ENCODE measurements at regions not wholly inside any gene's neighbourhood (a gene's known extent, or its start where the extent isn't known, plus 50 kb on each side); places are given as distances from the start of the nearest gene placed in this dataset.
"Not testable (repeated sequence)": the region's sequence is repeated elsewhere in the genome, so short reads cannot be mapped to it uniquely, and the experiment has no call there.

DNA sequence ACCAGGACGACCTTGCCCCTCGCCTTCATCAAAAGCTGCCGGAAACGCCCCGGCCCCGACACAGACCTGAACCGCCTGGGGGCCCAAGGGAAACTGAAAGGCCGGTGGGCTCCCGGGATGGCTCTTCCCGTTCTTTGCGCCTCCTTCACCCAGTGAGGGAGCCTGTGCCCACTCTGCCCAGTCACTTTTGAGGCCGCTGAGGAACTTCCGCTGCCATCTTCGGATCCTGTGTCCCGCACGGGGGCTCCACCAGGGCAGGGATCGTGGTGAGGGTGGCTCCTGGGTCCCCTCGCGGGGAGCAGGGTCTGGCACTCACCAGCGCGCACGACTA lies 104.0 kb downstream of the PPIAL4G start:
- TF ChIP-seq, protein P1, sequence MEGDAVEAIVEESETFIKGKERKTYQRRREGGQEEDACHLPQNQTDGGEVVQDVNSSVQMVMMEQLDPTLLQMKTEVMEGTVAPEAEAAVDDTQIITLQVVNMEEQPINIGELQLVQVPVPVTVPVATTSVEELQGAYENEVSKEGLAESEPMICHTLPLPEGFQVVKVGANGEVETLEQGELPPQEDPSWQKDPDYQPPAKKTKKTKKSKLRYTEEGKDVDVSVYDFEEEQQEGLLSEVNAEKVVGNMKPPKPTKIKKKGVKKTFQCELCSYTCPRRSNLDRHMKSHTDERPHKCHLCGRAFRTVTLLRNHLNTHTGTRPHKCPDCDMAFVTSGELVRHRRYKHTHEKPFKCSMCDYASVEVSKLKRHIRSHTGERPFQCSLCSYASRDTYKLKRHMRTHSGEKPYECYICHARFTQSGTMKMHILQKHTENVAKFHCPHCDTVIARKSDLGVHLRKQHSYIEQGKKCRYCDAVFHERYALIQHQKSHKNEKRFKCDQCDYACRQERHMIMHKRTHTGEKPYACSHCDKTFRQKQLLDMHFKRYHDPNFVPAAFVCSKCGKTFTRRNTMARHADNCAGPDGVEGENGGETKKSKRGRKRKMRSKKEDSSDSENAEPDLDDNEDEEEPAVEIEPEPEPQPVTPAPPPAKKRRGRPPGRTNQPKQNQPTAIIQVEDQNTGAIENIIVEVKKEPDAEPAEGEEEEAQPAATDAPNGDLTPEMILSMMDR (IDR thresholded peaks at IDR 0.05 in 4 of 5, conservative IDR thresholded peaks at IDR 0.05 in 1 of 5), result no peak
- no peak for TF ChIP-seq POLR2A (IDR thresholded peaks at IDR 0.05)
- Histone ChIP-seq H3K4me1 (no peaks in the 10 kb centered on the region), H3K9me3 (no peaks in the 10 kb centered on the region), H3K36me3 (no peaks in the 10 kb centered on the region), H3K4me3 (no peak overlapping the region), H3K27me3 (peaks cover 0 to 5% (median 0%) of the 10 kb centered on the region in 3 donors), H3K27ac (no peak overlapping the region)
- intact Hi-C loops (cut with DNase I; ENCODE audit: low total_unique reads), result no loop called here
- in situ Hi-C loops (cut with MboI; ENCODE audit: low sequenced_read_pairs in 4 of 4), result no loop called here
- DNase-seq (no peak), ATAC-seq (no peak)

DNA sequence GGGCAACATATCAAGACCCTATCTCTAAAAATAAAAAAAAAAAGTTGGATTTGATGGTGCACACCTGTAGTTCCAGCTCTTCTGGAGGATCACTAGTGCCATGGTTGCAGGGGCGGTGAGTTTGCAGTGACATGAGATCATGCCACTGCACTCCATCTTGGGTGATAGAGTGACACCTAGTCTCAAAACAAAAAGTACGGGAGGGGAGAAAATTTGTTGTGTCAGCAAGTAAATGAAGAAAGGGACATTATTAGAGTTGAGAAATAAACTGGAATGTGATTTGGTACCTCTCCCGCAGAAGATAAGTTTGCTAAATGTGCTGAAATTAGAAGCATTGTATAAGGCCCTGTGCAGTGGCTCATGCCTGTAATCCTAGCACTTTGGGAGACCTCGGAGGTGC lies 105.1 kb downstream of the PPIAL4G start:
- in situ Hi-C loops (cut with MboI; ENCODE audit: low sequenced_read_pairs in 4 of 4); H3K4me3 ChIP-seq; H3K4me1 ChIP-seq; DNase-seq; H3K27me3 ChIP-seq; ATAC-seq; intact Hi-C loops (cut with DNase I; ENCODE audit: low total_unique reads); H3K27ac ChIP-seq; H3K36me3 ChIP-seq; H3K9me3 ChIP-seq: not testable (repeated sequence)

DNA sequence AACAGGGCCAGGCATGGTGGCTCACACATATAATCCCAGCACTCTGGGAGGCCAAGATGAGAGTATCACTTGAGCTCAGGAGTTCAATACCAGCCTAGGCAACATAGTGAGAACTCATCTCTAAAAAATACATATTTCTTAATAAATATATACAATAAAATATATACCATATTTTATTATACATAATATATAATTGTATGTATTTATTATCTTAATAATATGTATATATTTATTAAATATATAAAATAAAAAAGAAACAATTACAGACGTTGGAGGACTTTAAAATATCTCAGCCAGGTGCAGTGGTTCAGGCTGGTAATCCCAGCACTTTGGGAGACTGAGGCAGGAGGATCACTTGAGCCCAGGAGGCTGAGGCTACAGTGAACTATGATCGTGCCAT lies 106.1 kb downstream of the PPIAL4G start:
- H3K27ac ChIP-seq; H3K27me3 ChIP-seq; ATAC-seq; intact Hi-C loops (cut with DNase I; ENCODE audit: low total_unique reads); H3K4me3 ChIP-seq; H3K36me3 ChIP-seq; H3K9me3 ChIP-seq; in situ Hi-C loops (cut with MboI; ENCODE audit: low sequenced_read_pairs in 4 of 4); H3K4me1 ChIP-seq; DNase-seq: not testable (repeated sequence)

DNA sequence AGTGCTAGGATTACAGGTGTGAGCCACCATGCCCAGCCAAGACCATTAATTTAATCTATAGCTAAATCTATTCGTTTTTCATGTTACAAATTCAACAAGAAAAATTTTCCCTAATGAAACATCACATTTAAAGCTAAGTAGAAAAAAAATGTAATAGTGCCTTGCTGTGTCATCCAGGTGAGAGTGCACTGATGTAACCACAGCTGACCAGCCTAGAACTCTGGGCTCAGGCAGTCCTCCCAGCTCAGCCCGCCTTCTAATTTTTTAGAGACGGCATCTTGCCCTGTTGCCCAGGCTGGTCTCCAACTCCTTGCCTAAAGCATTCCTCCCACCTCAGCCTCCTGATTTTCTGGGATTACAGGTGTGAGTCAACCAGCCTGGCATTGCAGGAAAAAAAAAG lies 109.0 kb downstream of the PPIAL4G start:
- no peak for DNase-seq
- H3K36me3 ChIP-seq, result no peaks in the 10 kb centered on the region
- in situ Hi-C loops (cut with MboI; ENCODE audit: low sequenced_read_pairs in 4 of 4), result no loop called here
- intact Hi-C loops (cut with DNase I; ENCODE audit: low total_unique reads), result no loop called here
- H3K27me3 ChIP-seq, result no peaks in the 10 kb centered on the region
- H3K4me1 ChIP-seq, result no peaks in the 10 kb centered on the region
- ATAC-seq, result no peak
- TF ChIP-seq POLR2A (IDR thresholded peaks at IDR 0.05), result no peak
- TF ChIP-seq, protein P1 (IDR thresholded peaks at IDR 0.05 in 4 of 5, conservative IDR thresholded peaks at IDR 0.05 in 1 of 5), result no peak
- H3K9me3 ChIP-seq, result no peaks in the 10 kb centered on the region
- H3K27ac ChIP-seq, result no peak overlapping the region
- no peak overlapping the region for H3K4me3 ChIP-seq

DNA sequence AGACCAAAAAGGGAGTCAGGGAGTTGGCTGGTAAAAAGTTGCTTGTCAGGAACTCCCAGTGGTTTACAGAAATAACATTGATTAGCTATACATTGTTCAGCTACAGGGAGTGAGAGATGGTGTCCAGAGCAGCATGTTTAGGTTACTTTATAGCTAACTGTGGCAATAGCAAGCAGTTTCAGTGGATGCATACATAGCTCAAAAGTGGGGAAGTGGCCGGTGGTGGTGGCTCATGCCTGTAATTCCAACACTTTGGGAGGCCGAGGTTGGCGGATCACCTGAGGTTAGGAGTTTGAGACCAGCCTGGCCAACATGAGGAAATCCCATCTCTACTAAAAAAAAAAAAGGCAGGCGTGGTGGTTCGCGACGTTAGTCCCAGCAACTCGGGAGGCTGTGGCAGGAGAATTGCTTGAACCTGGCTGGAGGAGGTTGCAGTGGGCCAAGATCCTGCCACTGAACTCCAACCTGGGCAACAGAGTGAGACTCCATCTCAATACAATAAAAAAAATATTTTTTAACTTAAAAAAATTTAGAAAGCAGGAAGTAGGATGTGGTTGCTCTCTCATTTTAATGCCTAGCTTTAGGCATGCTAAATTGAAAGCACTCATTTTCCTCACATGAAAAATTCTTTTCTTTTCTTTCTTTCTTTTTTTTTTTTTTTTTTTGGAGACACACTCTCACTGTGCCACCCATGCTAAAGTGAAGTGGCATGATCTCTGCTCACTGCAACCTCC lies 109.7 kb downstream of the PPIAL4G start:
- H3K27me3 ChIP-seq, result no peaks in the 10 kb centered on the region
- H3K36me3 ChIP-seq, result no peaks in the 10 kb centered on the region
- no peak overlapping the region for H3K27ac ChIP-seq
- no peak overlapping the region for H3K4me3 ChIP-seq
- no peak for DNase-seq
- no peaks in the 10 kb centered on the region for H3K4me1 ChIP-seq
- H3K9me3 ChIP-seq, result no peaks in the 10 kb centered on the region
- intact Hi-C loops (cut with DNase I; ENCODE audit: low total_unique reads), result no loop called here
- no peak for ATAC-seq
- in situ Hi-C loops (cut with MboI; ENCODE audit: low sequenced_read_pairs in 4 of 4), result no loop called here
- TF ChIP-seq, protein P1 (IDR thresholded peaks at IDR 0.05 in 4 of 5, conservative IDR thresholded peaks at IDR 0.05 in 1 of 5), result no peak
- no peak for TF ChIP-seq POLR2A (IDR thresholded peaks at IDR 0.05)

DNA sequence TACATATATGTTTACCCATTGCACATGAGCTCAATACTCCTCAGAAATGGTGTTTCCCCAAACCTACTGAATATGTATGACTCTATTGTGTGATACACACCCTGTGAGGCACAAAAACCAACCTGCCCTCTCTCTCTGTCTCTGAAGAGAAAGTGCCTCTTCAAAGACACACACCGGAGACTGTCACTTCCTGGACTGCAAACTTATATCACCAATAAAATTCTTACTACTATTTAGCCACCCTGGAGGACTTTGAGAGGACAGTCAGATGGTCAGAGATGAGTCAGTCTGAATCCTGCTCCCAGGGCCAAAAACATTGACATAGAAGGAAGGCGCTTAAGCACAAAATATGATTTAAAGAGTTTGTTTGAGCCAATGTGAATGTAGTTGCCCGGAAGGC lies 110.4 kb downstream of the PPIAL4G start:
- H3K4me1 ChIP-seq, result no peaks in the 10 kb centered on the region
- no peak for TF ChIP-seq POLR2A (IDR thresholded peaks at IDR 0.05)
- TF ChIP-seq, protein P1 (IDR thresholded peaks at IDR 0.05 in 4 of 5, conservative IDR thresholded peaks at IDR 0.05 in 1 of 5), result no peak
- DNase-seq, result no peak
- H3K27me3 ChIP-seq, result no peaks in the 10 kb centered on the region
- in situ Hi-C loops (cut with MboI; ENCODE audit: low sequenced_read_pairs in 4 of 4) (no loop called here), intact Hi-C loops (cut with DNase I; ENCODE audit: low total_unique reads) (no loop called here)
- H3K27ac ChIP-seq, result no peak overlapping the region
- H3K9me3 ChIP-seq, result no peaks in the 10 kb centered on the region
- no peak for ATAC-seq
- no peak overlapping the region for H3K4me3 ChIP-seq
- H3K36me3 ChIP-seq, result no peaks in the 10 kb centered on the region

DNA sequence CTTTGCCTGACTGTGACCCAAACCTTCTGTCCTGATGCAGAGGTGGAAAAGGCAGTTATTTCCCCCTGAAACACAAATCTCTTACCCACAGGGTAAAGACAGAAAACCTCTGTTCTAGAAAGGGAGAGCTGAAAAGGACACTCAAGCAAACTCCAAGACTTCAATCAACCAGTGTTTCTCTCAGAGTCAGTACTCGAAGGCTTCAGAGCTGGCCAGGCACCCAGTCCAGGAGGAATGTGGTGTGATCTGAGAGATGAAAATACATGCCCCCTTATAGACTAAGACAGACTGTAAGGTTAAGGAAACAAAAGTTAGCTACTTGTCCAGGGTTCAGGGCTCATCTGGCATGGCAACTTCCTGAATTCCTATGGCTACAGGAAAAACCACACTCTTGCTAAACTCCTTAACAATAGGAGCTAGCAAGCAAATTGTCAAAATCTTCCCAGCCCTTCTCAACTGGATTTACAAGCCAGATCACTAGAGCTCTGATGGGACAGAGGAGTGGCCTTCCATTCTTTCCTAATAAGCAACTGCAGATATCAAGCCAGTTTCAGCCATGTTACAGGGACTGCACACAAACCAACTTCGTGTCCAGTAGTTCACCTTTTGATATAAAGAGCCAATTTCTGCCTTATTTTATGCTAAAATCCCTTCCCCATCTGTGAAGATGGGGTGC lies 110.9 kb downstream of the PPIAL4G start:
- H3K4me3 ChIP-seq; intact Hi-C loops (cut with DNase I; ENCODE audit: low total_unique reads); H3K4me1 ChIP-seq; ATAC-seq; DNase-seq; H3K27me3 ChIP-seq; H3K27ac ChIP-seq; in situ Hi-C loops (cut with MboI; ENCODE audit: low sequenced_read_pairs in 4 of 4); H3K36me3 ChIP-seq; H3K9me3 ChIP-seq: not testable (repeated sequence)
